HG02852 (cell line): ENCODE measurements at regions not wholly inside any gene's neighbourhood (a gene's known extent, or its start where the extent isn't known, plus 50 kb on each side); places are given as distances from the start of the nearest gene placed in this dataset.

Source experiments
- ATAC-seq: cut with Tn5 transposase; IDR thresholded peaks from one replicate; pipeline ENCODE4 v1.9.1; 2021; ENCODE audit warnings: mild to moderate bottlenecking, moderate library complexity; ENCODE audit not compliant: unreplicated experiment

GRCh38 chr5:21694567-21694966, 1158.6 kb downstream of the CDH12 start:
- ATAC-seq = no peak

GRCh38 chr5:21693591-21693990, 1159.6 kb downstream of the CDH12 start:
- no peak for ATAC-seq

GRCh38 chr5:21689587-21689986, 1163.6 kb downstream of the CDH12 start:
- no peak for ATAC-seq

- ATAC-seq = no peak
These were observed 1164.5 kb downstream of the CDH12 start for GRCh38 chr5:21688655-21689054.

GRCh38 chr5:21687621-21688020, 1165.5 kb downstream of the CDH12 start:
- no peak for ATAC-seq

GRCh38 chr5:21686706-21687105, 1166.4 kb downstream of the CDH12 start:
- no peak for ATAC-seq

- ATAC-seq = no peak
These were observed 1167.6 kb downstream of the CDH12 start for GRCh38 chr5:21685522-21685921.

GRCh38 chr5:21684992-21685391, 1168.2 kb downstream of the CDH12 start:
- no peak for ATAC-seq

- ATAC-seq = no peak
These were observed 1171.2 kb downstream of the CDH12 start for GRCh38 chr5:21681911-21682310.

- ATAC-seq = no peak
These were observed 1172.5 kb downstream of the CDH12 start for GRCh38 chr5:21680641-21681040.

- ATAC-seq = no peak
These were observed 1172.9 kb downstream of the CDH12 start for GRCh38 chr5:21680196-21680595.

- ATAC-seq = no peak
These were observed 1174.6 kb downstream of the CDH12 start for GRCh38 chr5:21678526-21678925.

GRCh38 chr5:21672911-21673310, 1180.2 kb downstream of the CDH12 start:
- no peak for ATAC-seq

- no peak for ATAC-seq
These were observed 1180.8 kb downstream of the CDH12 start for GRCh38 chr5:21672360-21672759.

- ATAC-seq = no peak
These were observed 1187.6 kb downstream of the CDH12 start for GRCh38 chr5:21665524-21665923.

- no peak for ATAC-seq
These were observed 1190.1 kb downstream of the CDH12 start for GRCh38 chr5:21663082-21663481.

GRCh38 chr5:21661184-21661583, 1192.0 kb downstream of the CDH12 start:
- no peak for ATAC-seq

GRCh38 chr5:21654556-21654955, 1198.6 kb downstream of the CDH12 start:
- no peak for ATAC-seq

GRCh38 chr5:21649969-21650368, 1203.2 kb downstream of the CDH12 start:
- ATAC-seq = no peak

GRCh38 chr5:21646469-21646868, 1206.7 kb downstream of the CDH12 start:
- no peak for ATAC-seq

- ATAC-seq = no peak
These were observed 1209.1 kb downstream of the CDH12 start for GRCh38 chr5:21644032-21644431.

GRCh38 chr5:21642312-21642711, 1210.8 kb downstream of the CDH12 start:
- no peak for ATAC-seq

- ATAC-seq = no peak
These were observed 1229.3 kb downstream of the CDH12 start for GRCh38 chr5:21623831-21624230.
